ENCODE measurements at regions not wholly inside any gene's neighbourhood (a gene's known extent, or its start where the extent isn't known, plus 50 kb on each side); places are given as distances from the start of the nearest gene placed in this dataset.

- no peak for TF ChIP-seq ZSCAN5A (CRISPR knock-in tag; IDR thresholded peaks at IDR 0.05; ENCODE audit: borderline replicate concordance)
- no peak for TF ChIP-seq CTCF (CRISPR knock-in tag; IDR thresholded peaks at IDR 0.05)
- no peak for TF ChIP-seq ZNF567 (CRISPR knock-in tag; IDR thresholded peaks at IDR 0.05; ENCODE audit: borderline replicate concordance)
- TF ChIP-seq ZNF34 (CRISPR knock-in tag; IDR thresholded peaks at IDR 0.05; ENCODE audit: borderline replicate concordance): no peak
- no peak for TF ChIP-seq SALL1 (CRISPR knock-in tag; IDR thresholded peaks at IDR 0.05)
- TF ChIP-seq ZNF605 (CRISPR knock-in tag; IDR thresholded peaks at IDR 0.05): no peak
- no peak for TF ChIP-seq CC2D1A (CRISPR knock-in tag; IDR thresholded peaks at IDR 0.05)
Observed at GRCh38 chr14:38044710-38045109, 163.0 kb upstream of the SSTR1 start (continued).

- WGBS (ENCODE audit: low lambda C conversion rate): 59% methylated on average over 2 of the region's 2 CpGs
- H3K27me3 ChIP-seq (ENCODE audit: control insufficient read depth in 1 of 2, insufficient read depth in 2 of 2, low read length in 2 of 2): no peaks in the 10 kb centered on the region
- intact Hi-C loops (cut with micrococcal nuclease; ENCODE audit: unreplicated experiment): no loop called here
- no peak overlapping the region for H3K4me3 ChIP-seq (replicated peaks in 1 of 3; ENCODE audit: insufficient read depth in 1 of 3, low read depth in 2 of 3, low read length in 3 of 3)
- in situ Hi-C loops (cut with HindIII; ENCODE audit: extremely low pct_ligation_motif_present, low pct_unique_long_range_greater_than_20kb): no loop called here
- ChIA-PET CTCF (ENCODE audit: low intra/inter-chr PET ratio, low total read pairs) (no interaction called here), POLR2A (no interaction called here)
- no peaks in the 10 kb centered on the region for H3K79me2 ChIP-seq (ENCODE audit: insufficient read depth, low read length)
- H4K20me1 ChIP-seq (ENCODE audit: insufficient read depth, low read length): no peaks in the 10 kb centered on the region
- H3K9ac ChIP-seq (ENCODE audit: insufficient read depth, low read depth, low read length): no peak overlapping the region
- ATAC-seq (no peak), DNase-seq (ENCODE audit: low spot score) (no peak), FAIRE-seq (no peak)
- H3K4me2 ChIP-seq (ENCODE audit: low read depth, low read length): no peak overlapping the region
- no peak overlapping the region for H2AFZ ChIP-seq (ENCODE audit: low read length)
- no peaks in the 10 kb centered on the region for H3K36me3 ChIP-seq (replicated peaks in 1 of 2; ENCODE audit: control insufficient read depth in 1 of 2, insufficient read depth in 2 of 2, low read length in 2 of 2)
- no peaks in the 10 kb centered on the region for H3K4me1 ChIP-seq (ENCODE audit: insufficient read depth, low read length)
- TF ChIP-seq HOXD1 (CRISPR knock-in tag; IDR thresholded peaks at IDR 0.05) (no peak), ZNF274 (CRISPR knock-in tag; IDR thresholded peaks at IDR 0.05) (no peak), HIVEP1 (CRISPR knock-in tag; IDR thresholded peaks at IDR 0.05) (no peak), TRAFD1 (CRISPR knock-in tag; IDR thresholded peaks at IDR 0.05; ENCODE audit: borderline replicate concordance) (no peak), RAD51 (IDR thresholded peaks at IDR 0.05; ENCODE audit: borderline replicate concordance) (no peak), ZNF44 (CRISPR knock-in tag; IDR thresholded peaks at IDR 0.05) (no peak), RAD21 (CRISPR knock-in tag; IDR thresholded peaks at IDR 0.05) (no peak), POLR2AphosphoS2 (IDR thresholded peaks at IDR 0.05; ENCODE audit: low read depth, low read length) (no peak), CREB1 (IDR thresholded peaks at IDR 0.05) (no peak), CREB1 (CRISPR knock-in tag; IDR thresholded peaks at IDR 0.05) (no peak), CEBPB (IDR thresholded peaks at IDR 0.05; ENCODE audit: borderline replicate concordance, low read depth, low read length) (no peak), PHB2 (IDR thresholded peaks at IDR 0.05; ENCODE audit: partially characterized antibody) (no peak), ZNF460 (CRISPR knock-in tag; IDR thresholded peaks at IDR 0.05; ENCODE audit: borderline replicate concordance) (no peak), ZNF879 (CRISPR knock-in tag; IDR thresholded peaks at IDR 0.05) (no peak), ZNF350 (CRISPR knock-in tag; IDR thresholded peaks at IDR 0.05; ENCODE audit: borderline replicate concordance, low read depth) (no peak), ZNF605 (CRISPR knock-in tag; IDR thresholded peaks at IDR 0.05) (no peak)
- H3K27ac ChIP-seq (ENCODE audit: extremely low read length, insufficient read depth, low read length): no peak overlapping the region
- no peaks in the 10 kb centered on the region for H3K9me3 ChIP-seq (ENCODE audit: low read length)
- BruUV-seq (replicated peaks): no TSS peak
Observed at GRCh38 chr14:38045461-38045860, 162.2 kb upstream of the SSTR1 start.
